Activated CD4-positive, alpha-beta T cell treated with anti-CD3 and anti-CD28 coated beads, Interleukin-10, Interleukin-2, amounts not matched to agents 100 ng/mL and 50 ng/mL, durations not matched to agents 16 hours and 8 hours (primary cell): ENCODE measurements at regions not wholly inside any gene's neighbourhood (a gene's known extent, or its start where the extent isn't known, plus 50 kb on each side); places are given as distances from the start of the nearest gene placed in this dataset.

Source experiments
- DNase-seq: peaks from one replicate; pipeline ENCODE4 v3.0.0-alpha.2; 2020

DNA sequence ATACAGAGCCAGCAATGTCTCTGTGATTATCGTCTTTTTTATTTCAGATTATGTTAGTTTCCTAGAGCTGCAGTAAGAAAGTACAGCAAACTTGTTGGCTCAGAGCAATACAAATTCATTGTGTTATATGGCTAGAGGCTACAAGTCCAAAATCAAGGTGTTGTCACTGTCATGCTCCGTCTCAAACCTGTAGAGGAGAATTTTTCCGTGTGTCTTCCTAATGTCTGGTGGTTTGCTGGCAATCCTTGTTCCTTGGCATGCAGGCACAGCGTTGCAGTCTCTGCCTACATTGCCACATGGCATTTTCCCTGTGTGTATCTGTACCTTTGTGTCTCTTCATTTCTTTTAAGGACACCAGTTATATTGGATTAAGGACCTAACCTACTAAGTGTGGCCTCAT, 244.4 kb downstream of the LRRIQ3 start:
- DNase-seq: no peak

DNA sequence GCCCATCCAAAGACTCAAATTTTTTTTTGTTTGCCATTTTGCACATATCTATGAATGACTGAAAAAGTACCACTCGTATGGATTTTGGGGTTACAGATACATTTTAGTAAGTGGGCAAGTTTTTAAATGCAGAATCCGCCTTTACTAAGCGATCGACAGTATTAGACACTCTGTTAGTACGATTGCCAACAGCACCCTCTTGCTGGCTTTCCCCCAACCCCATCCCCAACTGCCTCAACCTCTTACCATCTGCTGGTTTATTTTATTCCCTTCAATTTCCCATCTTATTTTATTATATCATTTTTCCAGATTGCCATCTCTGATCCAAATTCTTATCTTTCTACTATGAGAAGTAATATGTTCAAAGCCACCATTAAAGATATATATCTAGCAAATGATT, 244.8 kb downstream of the LRRIQ3 start:
- no peak for DNase-seq

DNA sequence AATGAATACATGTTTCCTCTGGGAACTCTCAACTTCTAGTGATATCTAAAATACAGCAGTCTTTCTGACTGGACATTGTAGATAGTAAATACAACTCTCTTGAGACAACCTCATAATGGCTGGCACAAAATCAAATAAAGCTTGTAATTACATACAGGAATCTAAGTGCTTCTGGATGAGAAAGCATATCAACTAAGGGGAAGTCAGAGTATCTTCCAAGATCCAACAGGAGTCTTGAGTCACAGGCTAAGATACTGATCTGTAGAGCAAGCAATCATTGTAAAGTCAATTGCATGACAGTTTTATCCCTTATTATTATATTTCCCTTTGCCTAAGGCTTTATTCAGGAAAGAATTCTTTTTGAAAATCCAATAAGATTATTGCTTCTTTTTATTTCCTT, 249.9 kb downstream of the LRRIQ3 start:
- DNase-seq: no peak

DNA sequence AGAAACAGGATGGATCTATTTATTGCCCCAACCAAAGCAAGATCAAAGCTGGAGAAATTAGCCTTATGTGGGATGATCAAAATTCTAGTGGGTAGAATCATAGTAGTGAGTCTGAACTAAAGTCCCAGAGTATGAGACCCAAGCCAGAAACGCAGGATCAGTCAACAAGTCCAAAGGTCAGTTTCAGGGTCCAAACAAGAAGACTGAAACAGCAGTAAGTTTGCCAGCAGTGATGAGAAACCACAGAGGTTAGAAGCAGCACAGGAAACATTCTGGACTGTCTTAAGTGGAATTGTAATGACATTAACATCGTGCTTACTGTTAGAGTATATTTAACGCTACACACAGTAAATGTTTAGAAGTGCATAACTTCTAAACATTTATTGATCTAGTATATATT, 251.0 kb downstream of the LRRIQ3 start:
- DNase-seq: no peak

DNA sequence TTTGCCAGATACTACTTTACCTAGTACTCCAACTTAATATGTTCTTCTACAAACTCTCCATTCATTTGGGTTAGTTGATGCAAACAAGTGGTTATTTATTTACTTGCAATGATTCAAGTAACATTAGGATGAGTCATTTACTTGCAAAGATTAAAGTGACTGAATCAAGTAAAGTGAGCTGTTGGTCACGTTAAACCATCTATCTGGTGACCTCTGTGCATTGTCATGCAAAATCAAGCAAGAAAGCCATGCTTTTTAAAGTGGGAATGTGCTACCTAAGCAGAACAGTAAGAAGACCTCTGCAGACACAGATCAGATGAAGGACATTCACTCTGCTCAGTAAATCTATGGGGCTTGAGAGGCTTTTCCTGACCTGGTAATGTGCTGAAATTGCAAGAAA, 254.7 kb downstream of the LRRIQ3 start:
- DNase-seq: no peak

DNA sequence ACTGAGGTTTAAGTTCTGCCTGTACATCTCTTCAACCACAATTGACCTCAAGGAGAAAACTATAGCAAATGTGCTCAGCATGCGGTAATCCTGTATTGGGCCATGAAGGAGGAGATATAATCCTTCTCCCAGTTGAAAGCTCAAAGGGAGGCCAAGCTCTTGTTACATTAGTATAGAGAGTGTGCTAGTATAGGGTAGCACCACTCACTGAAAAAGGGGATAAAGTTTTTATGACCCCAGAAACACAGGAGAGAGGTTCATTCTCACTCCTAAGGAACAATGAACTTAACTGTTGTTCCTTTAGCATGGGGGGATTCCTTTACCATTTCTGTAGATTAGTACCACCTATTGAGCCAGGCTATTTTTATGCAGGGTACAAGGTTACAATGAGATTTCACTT, 267.7 kb downstream of the LRRIQ3 start:
- no peak for DNase-seq

DNA sequence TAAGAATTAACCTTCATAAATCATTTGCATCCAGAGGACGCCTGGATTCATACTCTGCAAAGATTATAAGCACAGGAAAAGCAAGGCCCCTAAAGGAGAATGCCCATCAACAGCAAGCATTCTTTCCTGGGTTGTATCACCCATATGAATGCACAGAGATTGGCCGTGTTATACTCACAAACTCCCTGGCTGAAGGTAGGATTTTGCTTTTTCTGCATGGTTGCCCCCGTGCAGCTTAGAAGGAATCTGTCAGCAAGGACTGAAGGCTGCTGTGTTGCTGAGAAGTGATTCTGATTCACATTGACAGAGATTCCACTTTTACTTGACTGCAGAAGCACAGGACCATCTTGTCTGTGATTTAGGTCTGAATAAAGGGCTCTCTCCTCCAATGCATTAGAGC, 283.0 kb downstream of the LRRIQ3 start:
- no peak for DNase-seq

DNA sequence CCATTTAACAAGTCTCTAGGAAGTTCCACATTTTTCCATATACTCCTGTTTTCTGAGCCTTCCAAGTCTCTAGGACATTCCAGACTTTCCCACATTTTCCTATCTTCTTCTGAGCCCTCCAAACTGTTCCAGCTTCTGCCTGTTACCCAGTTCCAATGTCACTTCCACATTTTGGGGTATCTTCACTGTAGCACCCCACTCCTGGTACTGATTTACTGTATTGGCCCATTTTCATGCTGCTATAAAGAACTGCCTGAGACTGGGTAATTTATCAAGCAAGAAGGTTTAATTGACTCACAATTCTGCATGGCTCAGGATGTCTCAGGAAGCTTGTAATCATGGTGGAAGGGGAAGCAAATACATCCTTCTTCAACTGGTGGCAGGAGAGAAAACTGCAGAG, 285.0 kb downstream of the LRRIQ3 start:
- DNase-seq: no peak

DNA sequence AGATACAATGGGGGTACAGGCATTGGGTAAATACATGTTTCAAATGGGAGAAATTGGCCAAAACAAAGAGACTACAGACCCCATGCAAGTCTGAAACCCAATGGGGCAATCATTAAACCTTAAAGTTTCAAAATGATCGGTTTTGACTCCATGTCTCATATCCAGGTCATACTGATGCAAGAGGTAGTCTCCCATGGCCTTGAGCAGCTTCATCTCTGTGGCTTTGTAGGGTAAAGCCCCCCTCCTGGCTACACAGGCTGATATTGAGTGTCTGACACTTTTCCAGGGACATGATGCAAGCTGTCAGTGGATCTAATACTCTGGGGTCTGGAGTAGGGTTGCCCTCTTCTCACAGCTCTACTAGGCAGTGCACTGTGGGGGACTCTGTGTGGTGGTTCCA, 286.1 kb downstream of the LRRIQ3 start:
- no peak for DNase-seq

DNA sequence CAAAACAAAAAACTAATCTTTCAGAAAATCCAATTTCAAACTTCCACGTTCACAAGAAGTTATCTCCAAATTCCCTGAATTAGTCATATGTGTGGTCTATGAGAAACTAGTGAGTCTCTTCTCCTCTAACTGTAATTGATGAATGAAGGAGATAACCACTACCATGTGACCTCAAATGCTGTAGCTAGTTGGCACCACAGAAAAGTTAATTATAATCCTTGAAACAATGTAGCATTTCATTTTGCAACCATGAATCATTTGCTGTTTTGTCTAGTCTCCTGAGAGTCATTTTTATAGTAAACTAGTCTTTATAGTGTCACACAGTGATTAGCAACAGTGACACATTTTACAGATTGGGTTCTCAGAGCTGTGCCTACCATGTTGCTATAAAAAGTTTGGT, 287.5 kb downstream of the LRRIQ3 start:
- DNase-seq: no peak

DNA sequence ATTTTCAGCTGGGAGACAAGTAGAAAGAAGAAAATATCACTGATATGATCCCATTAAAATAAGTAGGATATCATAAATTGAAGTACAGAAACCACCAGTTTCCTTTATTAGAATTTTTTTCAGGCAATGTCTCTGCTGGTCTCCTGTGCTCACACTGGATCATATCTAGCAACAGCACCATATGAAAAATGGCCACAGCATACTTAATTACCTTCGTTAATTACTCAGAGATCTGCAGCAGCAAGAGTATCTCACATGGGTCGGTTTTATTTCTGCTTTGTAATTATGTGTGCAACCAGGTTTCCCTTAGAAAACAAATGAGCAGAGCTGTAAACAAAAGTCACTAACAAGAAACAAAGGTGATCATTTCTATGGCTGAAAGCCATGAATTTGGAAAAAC, 287.9 kb downstream of the LRRIQ3 start:
- no peak for DNase-seq

DNA sequence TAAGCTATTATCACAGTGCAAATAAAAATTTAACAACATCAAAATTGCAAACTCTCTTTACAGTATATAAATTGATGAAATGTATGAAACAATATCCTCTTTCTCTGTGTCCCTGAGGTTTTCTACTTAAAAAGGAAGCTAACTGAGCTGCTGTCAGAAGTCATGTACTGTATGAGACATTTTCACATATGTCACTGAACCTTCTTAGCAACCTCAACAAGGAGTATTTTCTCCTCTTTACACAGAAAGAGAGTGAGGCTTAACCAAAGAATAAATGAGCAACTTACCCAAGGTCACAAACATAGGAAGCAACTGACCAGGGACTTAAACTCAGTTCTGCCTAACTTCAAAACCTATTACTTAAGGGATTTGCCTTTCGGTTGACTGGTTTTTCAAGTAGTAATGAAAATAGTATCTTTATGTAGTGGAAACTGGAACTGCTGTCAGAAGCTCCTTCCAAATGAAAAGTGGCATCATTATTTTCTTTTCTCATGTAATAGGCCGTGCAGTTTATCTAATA, 288.9 kb downstream of the LRRIQ3 start:
- DNase-seq: no peak

DNA sequence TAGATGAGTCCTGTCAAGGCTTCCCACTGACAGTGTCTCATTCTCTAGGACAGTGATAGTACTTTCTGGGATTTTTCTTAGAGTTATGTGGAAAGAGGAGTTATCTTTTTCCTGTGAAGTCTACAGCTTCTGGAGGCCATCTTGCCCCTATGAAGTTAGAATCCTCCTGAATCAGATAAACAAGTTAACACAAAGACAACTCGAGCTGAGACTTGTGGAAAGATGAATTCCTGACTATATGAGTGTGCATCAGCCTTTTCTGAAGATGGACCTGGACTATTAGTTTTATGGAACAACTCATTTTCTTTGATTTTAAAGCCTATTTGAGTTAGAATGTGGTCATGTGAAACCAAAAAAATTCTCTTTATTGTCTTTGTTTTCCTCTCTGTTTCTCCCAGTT, 290.9 kb downstream of the LRRIQ3 start:
- no peak for DNase-seq

DNA sequence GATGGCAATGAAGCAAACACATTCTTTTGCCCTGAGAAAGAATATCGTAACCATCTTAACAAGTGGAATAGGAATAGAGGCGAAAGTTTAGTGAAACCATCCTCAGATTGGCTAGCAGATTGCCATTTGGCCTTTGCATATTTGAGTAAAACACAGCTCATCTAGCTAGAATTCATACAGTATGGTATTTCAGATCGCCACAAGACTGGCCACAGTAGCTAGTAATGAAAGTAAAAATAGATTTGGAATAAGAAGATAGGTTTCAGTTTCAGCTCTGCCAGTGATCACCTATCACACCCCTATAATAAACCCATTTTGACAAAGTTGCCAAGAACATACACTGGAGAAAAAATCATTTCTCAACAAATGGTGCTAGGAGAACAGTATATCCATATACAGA, 294.9 kb downstream of the LRRIQ3 start:
- no peak for DNase-seq

DNA sequence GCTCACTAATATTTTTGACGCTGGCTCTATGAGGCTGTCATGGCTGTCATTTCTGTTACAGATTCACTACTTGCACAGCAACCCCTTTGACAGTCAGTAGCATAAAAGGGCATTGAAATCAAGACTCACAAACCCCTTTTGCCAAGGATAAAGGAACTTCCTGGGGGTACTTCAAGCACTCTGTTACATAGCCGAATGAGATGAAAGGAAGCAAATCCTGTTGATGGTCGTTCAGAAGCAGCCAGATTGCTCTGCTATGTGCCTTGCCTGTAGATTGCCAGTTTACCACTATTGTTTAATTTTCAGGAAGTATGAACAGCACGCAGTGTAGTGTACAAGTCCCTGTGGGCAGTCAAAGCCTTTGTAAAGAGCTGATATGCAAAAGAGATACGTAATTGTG, 296.2 kb downstream of the LRRIQ3 start:
- no peak for DNase-seq

DNA sequence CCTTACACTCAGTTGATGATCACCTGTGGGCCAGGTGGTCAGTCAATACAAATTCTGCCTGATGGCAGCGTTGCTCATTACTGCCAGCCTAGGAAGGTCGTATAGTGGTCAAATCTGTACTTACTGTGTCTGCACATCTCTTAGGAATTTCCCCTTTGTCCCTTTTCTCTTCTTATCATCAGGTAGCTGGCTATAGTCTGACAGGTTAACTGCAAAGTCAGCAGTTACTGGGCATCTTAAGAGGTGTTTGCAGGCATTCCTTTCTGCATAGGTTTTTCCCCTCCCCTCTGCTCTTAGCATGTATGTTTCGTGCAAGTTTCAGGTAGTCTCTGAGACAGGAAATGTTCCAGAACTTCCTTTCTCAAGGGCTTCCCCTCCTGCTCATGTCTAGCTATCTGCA, 298.7 kb downstream of the LRRIQ3 start:
- no peak for DNase-seq

DNA sequence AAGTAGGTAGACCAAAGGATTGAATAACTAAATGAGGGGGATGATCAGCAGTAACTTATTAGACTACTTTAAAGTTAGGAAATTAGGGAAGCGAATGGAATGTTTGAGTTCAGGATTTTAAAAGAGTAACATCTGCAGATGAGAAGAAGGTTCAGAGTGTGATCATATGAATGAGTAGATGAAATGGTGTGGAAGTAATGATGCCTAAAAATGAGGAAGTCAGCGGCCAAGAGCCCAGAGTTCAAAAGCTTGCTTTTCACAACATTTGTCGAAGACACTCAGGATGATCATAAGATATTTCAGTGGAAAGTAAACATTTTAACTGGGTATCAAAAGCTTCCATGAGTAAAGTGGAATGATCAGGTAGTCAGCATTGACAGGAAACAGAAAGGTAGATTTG, 299.4 kb downstream of the LRRIQ3 start:
- no peak for DNase-seq

DNA sequence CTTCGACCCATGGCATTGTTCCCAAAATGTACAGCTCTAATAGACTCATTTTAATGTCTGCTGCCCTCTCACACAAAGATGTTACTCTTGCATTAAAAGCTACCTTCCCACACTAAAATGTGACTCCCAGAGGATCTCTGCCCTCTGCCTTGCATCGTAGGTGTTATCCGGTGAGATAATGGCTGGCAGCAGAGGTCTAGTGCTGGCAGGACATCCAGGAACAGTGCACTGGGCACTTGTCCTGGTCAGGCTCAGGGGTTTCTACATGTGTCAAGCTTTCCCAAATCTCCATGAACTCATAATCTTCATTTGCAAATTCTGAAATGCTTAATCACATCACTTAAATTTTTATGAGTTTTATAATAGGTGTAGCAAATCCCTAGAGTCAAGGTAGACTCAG, 310.6 kb downstream of the LRRIQ3 start:
- DNase-seq: no peak

DNA sequence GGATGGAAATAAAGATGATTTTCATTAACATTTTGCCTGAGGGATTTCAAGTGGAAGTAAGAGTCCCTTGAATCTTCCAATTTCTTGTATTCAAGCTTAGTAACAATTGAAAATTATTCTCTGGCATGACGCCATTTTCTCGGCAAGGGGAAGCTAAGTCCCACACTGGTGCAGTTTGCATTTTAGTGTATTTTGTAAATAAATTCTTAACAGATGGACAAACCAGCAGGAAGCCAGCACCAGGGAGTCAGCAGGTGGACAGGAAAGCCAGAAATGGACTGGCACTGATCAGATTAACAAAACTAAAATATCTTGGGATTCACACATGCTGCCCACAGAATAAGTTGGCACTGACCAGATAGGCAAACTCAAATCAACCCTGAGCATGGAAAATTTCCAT, 311.3 kb downstream of the LRRIQ3 start:
- DNase-seq: no peak

DNA sequence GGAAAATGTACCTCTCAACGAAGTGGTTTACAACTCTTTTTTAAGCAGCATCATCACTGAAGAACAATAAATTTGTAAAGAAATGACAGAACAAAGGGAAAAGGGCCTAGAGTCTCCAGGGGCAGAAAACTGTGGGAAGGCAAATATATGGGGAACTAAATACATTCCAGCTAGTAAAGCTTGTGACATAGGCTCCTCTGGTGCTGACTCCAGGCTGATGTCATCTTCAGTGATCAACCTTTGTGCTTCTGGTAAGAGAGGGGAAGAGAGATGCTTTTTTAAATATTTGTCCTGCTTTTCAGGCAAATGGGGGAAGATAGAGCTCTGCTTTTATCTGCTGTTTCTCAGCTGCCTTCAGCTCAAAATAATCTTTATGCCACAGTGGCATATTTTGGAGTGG, 323.2 kb downstream of the LRRIQ3 start:
- no peak for DNase-seq

DNA sequence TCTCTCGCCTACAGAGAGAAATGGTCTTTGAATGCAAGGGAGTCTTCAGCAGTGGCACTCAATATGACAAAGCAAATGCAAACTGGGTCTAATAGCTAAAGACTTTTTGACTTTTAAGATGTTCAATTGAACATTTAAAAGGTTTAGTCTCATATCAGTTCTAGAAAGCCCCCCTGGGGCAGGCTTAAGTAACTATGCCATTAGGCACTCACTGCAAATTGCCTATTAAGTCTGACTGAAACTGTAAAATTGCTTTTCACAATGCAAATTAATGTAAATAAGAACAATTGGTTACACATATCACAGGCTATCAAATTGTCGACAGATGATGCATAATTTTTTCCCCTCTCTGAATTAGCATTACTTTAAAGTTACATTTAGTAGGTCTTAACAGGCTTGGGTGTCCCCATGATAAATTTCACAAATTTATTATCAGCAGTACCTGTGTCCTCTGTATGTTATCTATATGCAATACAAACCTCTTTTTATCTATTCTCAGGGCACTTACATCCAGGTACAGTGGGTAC, 329.1 kb downstream of the LRRIQ3 start:
- DNase-seq: no peak

DNA sequence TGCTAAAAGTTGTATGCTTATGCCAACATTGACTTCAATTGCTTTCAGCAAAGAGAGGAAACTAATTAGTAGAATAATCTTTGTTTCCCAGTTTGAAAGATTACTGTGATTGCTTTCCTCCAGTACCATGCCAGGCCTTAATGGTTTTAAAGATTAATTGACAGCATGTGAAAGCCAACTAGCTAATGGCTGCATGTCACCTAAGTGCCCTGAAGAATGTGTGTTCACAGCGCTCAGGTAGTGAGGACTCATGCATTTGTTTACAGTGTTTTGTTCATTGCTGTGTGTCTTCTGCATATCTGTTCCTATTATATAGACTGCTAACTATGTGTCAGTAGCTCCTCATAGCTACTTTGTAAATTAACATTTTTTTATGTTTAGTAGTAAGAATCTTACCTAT, 335.6 kb downstream of the LRRIQ3 start:
- DNase-seq: no peak

DNA sequence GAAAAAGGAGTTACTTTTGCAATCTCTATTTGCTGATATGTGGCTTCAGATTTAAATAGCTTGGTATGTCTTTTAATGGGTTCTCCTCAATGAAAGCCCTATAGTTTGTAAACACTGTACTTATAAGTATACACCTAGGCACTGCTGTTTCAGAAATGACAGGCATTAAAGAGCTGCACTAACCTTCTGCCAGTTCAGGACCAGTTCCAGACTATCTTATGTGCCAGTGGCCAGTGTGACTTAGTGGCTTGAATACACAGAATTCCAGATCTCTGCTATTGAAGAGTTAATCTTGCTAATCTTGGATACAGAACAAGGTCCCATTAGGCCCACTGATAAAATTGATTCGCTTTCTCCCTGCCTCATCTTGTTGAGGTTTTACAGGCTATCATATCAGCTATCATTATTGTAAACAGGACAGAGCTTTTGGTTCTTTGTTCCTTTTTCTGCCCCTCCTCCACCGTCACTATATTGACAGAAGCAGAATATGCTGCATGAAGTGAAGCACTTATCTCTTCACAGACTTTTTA, 337.5 kb downstream of the LRRIQ3 start:
- no peak for DNase-seq

DNA sequence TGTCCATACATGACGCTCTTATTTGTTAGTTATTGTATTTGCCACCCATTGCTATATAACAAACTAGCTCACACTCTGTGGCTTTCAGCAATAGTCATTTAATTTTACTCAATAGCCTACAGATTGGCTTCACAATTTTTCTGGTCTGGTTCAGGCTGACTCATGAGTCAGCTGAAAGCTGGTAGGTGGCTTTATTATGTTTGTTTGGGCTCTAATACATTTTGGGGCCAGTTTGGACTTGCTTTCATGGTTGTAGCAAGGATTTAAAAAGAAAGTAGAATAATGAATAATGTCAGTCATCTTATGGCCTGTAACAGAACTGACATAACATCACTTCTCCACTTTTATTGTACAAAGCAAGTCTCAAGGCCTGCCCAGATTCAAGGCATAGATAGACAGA, 338.7 kb downstream of the LRRIQ3 start:
- no peak for DNase-seq

DNA sequence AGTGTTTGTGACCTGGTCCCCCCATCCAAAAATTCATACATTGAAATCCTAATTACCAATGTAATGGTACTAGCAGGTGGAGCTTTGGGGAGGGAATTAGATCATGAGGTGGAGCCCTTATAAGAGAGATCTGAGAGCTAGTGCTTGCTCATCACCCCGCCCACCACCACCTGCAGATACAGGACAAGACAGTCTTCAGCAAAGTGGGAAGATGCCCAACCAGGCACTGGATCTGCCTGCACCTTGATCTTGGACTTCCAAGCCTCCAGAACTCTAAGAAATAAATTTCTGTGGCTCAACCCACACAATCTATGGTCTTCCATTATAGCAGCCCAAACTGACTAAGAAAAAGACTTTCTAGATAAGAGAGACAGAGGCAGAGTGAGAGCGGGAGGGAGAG, 343.4 kb downstream of the LRRIQ3 start:
- DNase-seq: no peak

DNA sequence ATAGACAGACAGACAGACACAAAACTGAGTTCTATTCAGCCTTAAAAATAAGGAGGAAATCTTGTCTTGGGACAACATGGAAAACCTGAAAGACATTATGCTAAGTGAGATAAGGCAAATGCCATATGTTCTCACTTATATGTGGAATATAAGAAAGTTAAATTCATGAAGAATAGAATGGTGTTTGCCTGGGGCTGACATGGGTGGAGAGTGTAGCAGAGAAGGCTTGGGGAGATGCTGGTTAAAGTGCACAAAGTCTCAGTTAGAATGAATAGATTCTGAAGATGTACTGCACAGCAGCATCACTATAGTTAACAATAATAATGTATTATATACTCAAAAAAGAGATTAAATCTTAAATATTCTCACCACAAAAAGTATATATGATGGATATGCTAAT, 355.5 kb downstream of the LRRIQ3 start:
- no peak for DNase-seq
